Mesenteric fat pad (tissue), 1 donor: ENCODE measurements at regions not wholly inside any gene's neighbourhood (a gene's known extent, or its start where the extent isn't known, plus 50 kb on each side); places are given as distances from the start of the nearest gene placed in this dataset.

Source experiments
- DNase-seq: peaks from one replicate; pipeline ENCODE4 v3.0.0-alpha.2; 2020; ENCODE audit warnings: low spot score
- donor health status: DM: yes; HTN: yes; CAD: no.

DNA sequence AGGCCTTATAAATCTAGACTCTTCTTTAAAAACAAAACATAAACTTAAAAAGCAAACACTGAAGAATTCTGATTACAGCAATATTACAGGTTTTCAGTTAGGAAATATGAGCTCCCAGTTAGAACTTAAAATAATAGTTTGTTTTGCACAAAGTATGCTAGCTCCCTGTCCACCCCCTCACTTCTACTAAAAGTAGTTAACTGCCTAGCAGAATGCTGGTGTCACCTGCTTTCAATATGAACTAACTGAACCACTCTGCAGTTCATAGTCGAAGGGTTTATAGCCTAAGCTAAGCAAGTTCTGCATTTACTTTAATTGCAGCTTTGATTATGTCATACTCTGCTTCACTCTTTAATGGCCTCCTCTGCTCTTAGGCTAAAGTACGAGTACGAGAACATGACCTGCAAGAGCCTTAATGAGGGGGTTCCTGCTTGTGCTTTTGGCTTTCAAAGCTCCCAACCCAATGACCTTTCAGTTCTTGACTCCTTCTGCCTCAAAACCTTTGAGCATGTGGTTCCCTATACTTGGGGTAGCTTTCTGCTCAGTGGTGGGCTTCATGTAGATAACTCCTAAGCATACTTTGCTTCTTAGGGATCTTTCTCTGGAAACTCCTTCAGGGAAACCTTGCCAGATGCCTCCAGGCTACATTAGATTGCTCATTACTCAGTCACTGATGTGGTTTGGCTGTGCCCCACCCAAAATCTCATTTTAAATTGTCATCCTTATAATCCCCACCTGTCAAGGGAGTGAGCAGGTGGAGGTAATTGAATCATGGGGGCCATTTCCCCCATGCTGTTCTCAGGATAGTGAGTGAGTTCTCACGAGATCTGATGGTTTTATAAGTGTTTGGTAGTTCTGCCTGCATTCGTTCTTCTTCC lies 278.9 kb upstream of the ARGLU1 start:
- DNase-seq, result no peak

DNA sequence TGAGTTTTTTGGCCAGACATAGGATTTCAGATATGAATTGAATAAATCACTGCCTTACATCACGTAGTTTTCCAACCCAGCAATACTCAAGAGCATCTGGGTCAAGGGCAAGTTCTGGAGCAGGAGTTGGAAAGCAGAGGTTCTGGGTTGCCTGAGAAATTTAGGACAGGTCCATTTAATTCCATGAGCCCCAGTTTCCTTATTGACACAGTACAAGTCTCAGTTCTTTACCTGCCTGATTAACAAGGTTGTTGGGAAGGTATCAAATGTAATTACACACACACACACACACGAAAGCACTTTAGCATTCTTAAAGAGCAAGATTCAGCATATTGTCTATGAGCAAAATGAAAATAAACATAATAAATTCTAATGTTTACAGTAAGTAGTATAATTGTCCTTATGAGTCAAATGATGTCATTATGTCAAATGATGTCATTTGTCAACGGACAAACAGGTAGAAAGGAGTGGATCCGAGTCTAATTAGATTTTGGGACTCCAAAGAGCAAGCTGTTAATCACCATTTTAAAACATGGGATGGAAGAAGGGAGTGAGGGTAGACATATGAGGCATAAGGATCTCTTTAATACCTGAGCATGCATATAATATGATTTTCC lies 268.4 kb upstream of the ARGLU1 start:
- DNase-seq, result no peak

DNA sequence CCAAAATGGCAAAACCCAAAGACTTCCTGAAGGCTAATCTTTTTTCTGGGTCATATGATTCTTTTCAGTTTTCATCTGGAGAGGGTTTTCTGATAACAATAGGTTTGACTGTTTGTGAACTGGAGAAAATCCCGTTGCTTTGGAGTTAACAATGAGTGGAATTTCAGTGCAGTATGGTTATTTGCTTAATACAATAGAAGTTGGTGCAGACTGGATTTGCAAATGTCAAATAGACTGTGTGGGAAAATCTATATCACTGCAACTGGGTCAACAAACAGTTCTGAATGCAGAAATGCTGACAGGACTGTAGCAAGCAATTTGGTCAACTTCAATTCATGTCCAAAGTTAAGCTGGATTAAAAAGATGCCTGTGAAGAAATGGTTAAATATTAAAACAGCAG lies 267.5 kb upstream of the ARGLU1 start:
- no peak for DNase-seq

DNA sequence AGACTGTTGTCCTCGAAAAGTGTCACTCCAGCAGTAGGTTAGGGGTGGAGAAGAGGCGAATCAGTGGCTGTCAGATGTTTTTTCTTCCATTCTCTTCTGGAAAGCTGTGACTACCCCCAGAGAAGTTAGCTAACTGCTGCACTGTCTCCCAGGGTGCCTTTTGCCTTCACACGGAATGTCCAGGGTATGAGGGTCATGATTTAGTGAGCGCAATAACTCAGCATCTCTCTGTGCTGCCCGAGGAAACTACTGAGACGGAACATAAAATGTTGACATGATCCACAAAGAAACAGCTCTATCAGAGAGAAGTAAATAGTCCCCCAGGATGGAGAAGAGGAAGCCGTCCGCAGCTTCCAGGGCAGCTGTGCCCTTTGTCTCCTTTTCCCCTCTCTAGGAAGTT lies 254.0 kb upstream of the ARGLU1 start:
- no peak for DNase-seq

DNA sequence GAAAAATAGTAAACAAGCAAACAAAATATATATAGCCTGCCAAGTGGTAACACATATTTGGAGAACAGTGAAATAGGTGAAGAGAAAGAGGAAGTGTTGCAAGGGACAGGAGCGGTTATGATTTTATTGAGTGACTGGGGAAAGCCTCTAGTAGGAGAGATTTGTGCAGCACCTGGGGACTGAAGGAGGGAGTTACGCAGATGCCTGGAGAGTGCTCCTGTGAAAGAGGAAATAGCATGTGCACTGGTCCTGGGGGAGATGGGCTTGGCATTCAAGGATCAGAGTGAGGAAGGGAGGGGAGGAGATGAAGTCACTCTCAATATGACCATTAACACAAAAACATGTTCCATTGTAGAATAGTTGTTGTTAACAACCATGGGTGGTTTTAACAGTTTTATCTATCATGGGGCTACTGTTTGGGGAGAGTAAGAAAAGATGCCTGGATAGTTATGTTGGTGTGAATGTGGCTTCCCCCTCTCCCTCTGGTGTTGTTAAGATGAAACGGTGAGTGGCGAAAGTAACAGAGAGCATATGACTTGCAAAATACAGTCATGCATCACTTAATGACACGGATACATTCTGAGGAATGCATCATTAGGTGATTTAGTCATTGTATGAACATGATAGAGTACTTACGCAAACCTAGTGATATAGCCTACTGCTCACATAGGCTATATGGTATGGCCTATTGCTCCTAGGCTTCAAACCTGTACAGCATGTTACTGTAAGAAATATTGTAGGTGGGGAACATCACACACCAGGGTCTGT lies 251.7 kb upstream of the ARGLU1 start:
- no peak for DNase-seq

DNA sequence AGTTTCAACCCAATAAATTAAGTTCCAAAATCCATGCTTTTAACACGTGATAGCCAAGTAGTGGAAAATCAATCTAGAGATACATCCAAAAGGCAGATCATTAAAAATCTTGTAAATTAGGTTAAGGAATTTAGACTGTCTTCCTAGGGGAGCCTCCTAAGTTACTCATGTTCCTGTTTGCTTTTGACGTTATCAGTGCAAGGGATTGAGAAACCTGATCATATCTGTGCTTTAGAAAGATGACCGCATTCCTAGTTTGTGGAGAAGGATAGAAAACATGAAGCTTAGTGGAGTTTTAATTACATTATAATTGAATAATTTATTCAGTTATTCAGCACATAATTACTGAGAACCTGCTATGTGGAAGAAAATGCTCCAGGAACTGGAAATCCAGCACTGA lies 251.0 kb upstream of the ARGLU1 start:
- DNase-seq, result no peak

DNA sequence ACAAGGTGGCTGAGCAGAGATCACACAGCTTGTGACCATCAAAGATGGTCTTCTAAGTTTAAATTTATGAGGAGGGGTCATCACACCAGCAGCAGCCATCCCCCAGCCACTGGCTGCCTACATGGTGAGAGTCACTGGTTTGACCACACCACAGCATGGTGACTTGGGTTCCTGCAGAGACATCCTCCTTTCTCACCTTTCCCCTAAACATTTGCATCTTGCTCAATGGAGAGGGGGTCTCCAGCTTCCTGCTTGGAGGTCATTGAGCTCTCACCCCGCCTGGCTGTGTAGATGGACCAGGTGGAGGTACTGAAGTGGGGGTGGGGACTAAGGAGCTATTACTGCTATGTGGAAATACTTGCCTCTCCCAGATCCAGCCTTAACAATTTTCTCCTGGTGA lies 247.6 kb upstream of the ARGLU1 start:
- DNase-seq, result no peak

DNA sequence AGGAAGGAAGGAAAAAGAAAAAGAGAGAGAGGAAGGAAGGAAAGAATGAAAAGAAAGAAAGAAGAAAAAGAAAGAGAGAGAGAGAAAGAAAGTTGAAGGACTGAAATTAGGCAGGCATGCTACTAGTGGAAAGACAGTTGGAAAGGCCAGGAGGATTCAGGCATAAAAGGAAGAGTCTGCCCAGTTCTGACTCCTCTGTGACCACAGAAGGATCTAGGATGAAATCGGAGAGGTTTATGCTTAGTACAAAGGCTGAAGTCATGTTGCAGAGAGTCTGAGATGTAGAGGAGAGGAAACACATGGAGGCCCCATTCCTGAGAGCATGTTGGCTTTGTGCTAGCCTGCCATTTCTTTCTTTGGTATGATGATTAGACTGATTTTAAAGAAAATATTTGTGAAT lies 246.5 kb upstream of the ARGLU1 start:
- no peak for DNase-seq

DNA sequence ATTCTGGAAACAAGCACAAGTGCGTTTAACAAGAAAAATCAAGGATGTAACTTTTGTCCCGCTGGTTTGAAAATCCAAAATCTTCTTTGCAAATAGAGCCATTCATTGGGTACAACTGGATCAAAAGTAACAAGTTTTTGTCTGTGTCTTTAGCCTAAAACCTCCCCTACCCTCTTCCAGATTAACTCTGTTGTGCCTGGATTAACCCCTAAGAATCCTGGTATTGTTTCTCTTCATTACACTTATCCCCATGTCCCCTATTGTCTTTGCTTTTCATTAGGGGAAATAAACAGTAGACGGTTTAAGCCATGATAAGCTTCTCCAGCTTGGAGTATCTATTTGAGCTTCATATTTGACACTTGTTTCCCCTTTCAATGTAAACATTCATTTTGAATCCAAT lies 242.1 kb upstream of the ARGLU1 start:
- no peak for DNase-seq

DNA sequence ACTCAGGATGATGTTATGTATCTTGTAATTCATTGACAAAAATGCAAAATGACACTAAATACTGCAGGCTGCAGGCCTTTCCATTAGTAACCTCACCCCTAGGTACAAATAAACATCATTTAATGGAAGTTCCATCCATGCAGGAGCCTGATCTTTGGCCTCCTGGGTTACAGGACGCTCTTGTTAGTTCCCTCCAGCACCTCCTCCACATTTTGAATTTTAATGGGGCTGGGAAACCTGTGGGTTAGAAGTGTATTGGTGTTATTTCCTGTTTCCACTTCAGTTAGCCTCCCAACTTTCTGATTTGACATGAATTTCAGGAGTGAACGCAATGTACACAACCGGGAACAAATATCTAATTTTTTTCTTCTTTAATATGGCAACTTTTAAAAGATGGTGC lies 237.1 kb upstream of the ARGLU1 start:
- no peak for DNase-seq

DNA sequence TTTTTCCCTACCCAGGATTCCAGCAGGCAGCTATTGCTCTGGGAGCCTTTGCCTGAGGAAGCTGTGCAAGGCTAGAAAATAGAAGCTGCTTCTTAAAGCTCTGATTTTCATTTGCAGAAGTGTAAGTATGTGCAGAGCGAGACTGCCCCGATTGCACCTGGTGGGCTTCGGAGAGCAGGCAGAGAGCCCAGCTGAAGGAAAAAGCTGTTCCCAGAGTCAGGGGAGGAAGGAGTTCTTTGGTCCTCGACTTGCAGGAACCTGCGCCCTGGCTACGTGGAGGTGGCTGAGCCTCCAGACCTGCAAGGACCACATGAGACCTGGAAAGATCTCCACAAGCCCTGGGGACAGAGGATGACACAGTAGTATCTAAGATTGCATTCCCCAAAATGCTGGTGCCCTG lies 235.0 kb upstream of the ARGLU1 start:
- DNase-seq, result no peak

DNA sequence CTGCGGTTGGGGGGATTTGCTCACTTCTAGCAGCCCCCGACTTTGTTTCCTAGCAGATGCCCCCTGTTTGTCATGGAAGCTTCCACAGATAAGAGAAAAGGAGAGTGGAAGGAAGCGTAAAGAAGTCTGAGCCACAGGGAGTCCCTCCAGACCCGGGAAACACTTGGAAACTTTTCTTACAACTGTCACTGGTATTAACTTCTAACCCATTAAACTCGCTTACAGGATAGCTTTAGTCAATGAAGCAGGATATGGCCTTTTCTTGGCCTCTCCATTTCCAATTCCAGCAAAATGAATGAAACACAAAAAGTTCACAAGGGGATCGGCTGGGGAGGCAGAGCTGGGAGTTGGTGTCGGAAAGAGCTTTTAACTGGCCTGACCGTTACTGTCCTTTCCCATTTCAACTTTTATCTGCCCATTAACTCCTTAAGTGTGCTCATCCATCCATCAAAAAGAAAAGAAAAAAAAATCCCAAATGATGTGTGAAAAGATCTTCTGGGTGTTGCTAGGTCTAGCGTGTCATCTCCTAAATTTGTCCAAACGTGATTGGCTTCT lies 231.9 kb upstream of the ARGLU1 start:
- no peak for DNase-seq

DNA sequence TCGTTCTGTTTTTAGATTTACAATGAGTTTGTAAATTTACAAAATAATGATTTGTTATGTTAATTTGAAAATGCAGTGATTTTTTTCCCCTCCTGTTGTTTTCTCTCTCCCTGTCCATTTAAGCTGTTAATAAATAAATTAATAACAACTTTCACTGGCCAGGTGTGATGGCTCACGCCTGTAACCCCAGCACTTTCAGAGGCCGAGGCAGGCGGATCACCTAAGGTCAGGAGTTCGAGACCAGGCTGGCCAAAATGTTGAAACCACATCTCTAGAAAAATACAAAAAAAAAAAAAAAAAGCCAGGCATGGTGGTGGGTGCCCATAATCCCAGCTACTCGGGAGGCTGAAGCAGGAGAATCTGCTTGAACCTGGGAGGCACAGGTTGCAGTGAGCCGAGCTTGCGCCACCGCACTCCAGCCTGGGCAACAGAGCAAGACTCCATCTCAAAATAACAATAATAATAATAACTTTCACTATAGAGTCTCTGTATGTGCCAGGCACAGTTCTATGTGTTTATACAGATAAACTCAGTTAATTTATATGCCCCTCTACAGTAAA lies 229.2 kb upstream of the ARGLU1 start:
- no peak for DNase-seq

DNA sequence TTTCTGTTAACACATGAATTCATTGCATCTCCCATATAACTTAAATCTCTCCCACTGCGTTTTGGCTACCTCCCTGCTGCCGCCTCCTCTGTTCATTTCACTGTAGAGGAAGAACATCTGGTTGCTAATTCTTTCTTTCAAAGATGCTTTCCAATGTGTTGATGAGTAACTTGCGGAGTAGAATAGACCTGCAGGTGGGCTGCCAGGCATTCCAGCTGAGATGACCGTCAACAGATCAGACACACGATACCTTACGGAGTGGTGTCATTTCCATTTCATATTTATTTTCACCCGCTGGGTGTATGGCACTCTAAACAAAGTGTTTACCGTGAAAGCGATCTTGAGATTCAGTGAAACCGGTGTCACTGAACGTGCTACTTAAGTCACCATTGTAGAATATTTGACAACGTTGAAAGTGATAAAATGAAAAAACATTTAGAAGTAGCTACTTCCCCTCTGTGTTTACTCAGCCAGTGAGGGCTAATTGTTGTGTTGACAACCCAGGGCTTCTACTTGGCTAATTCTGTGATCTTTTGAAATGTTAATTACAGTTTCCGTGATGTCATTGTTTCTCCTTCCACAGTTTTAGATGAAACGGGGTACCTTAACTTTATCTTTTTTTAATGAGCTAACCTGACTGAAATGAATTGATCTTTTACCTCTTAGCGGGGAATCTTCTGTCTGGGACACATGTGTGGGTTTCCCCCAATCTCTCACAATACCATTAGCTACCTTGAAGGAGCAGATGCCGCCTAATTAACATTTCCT lies 228.5 kb upstream of the ARGLU1 start:
- DNase-seq, result no peak

DNA sequence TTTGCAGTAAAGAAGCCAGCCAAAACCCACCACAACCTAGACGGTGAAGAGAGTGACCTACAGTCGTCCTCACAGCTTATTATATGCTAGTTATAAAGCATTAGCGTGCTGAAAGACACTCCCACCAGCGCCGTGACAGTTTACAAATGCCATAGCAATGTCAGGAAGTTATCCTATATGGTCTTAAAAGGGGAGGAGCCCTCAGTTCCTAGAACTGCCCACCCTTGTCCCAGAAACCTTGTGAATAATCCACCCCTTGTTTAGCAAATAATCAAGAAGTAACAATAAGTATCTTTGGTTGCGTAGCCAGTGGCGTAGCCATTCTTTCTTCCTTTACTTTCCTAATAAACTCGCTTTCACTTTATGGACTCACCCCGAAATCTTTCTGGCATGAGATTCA lies 227.9 kb upstream of the ARGLU1 start:
- DNase-seq, result no peak

DNA sequence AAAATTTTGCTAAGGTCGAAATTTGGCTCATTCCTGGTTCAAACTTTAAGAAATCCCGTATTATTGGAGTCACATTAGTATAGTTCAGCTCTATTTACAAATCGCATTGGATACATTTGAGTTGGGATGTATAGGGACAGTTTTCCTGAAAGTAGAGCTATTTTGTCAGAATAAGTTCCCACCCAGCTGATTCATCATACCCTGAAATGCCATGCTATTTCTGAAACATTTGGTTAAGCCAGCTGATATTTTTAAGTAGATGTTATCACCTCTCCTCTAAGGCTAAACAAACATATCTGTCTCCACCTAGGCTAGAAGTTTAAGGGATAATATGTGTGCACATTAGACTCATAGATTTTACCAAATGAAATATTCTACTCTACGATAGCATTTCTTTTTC lies 226.2 kb upstream of the ARGLU1 start:
- no peak for DNase-seq

DNA sequence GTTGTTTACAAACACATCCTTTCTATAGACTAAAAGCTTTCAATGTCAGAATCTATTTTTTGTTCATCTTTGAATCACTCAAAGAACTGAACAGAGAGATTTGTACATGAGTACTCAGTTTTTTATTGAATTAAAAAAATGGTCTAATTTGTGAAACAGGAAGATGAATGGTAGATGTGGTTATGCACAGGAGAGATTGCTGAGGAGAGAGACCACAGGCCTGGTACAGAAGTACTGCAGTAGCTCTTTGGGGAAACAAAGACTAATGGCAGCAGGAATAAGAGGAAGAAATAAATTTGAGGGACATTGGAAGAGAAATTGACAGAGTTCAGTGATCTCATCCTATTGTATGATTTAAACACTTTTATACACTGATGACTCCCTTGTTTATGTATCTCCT lies 222.0 kb upstream of the ARGLU1 start:
- no peak for DNase-seq

DNA sequence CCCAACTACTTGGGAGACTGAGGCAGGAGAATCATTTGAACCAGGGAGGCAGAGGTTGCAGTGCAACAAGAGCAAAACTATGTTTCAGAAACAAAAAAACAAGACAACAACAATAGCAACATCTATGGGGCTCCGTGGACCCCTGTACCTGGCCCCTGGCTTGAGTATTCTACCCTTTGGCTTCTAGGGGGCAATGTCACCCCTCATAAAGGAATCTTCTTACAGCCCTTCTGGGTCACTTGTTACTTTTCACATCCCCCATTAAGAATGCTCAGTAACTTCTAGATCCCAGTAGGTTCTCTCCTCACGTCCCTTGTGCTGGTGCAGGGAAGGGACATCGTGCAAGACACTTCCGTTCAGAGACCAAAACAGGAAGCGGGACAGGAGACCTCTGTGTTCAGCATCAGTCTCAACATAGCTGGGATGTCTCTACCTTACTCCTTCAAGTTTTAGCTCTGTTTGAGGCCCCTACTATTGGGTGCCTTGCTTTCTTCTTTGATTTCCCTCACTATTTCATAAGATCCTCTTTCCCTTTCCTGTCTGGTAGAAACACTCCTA lies 218.1 kb upstream of the ARGLU1 start:
- DNase-seq, result no peak

DNA sequence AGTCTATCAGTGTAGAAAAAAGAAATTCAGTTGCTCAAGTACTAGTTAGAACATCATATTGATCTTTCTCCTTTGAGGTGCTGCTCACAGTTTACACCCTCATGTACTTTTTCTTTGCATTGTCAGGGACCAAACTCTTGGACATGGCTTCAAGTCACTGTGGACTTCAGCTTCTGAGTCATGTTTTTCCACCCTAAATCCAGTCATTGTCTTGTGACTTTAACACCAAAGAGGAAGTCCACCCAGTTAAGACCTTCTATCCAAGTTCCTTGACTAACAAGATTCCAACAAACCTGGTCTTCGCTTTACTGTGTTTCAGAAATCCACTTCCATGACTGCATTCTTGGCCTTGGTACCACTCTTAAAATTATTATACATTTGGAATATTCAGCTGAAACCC lies 206.7 kb upstream of the ARGLU1 start:
- no peak for DNase-seq

DNA sequence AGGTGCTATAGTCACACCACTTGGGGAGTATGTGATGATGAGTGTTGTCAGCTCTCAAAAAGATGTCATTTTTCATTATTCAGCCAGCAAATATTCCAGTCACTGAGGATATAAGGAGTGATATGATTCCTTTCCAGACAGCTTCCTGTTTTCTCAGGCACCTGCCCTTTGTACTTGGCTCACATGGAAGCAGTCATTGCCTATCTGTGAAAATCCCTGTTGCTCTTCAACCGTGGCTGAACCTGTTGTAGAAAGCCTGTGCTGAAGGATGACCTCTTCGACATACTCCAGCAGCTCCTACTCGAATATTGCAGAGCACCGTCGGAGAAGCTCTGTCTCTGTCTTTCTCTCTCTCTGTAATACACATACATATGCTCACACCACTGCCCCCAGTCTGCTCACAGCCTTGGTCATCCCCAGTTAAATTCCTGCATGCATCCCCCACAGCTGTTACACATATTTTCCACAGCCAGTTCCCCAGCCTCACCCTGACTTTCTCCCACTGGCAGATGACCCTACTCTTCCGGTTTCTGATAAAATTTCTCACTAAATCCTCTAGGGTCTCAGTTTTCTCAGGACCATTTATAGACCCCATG lies 204.2 kb upstream of the ARGLU1 start:
- no peak for DNase-seq
